SIG-M5 (cell line): ENCODE measurements at regions not wholly inside any gene's neighbourhood (a gene's known extent, or its start where the extent isn't known, plus 50 kb on each side); places are given as distances from the start of the nearest gene placed in this dataset.
"Not testable (repeated sequence)": the region's sequence is repeated elsewhere in the genome, so short reads cannot be mapped to it uniquely, and the experiment has no call there.

Experiments used
- DNase-seq: peaks from one replicate; lab custom pipeline; 2025; lab: John Stamatoyannopoulos, UW

DNA sequence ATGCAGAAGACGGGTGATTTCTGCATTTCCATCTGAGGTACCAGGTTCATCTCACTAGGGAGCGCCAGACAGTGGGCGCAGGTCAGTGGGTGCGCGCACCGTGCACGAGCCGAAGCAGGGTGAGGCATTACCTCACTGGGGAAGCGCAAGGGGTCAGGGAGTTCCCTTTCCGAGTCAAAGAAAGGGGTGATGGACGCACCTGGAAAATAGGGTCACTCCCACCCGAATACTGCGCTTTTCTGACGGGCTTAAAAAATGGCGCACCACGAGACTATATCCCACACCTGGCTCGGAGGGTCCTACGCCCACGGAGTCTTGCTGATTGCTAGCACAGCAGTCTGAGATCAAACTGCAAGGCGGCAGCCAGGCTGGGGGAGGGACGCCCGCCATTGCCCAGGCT is 1246.0 kb upstream of the PABPC4L start:
- DNase-seq: not testable (repeated sequence)

- no peak for DNase-seq
These were observed 1233.3 kb upstream of the PABPC4L start for GRCh38 chr4:135434936-135435335.

DNA sequence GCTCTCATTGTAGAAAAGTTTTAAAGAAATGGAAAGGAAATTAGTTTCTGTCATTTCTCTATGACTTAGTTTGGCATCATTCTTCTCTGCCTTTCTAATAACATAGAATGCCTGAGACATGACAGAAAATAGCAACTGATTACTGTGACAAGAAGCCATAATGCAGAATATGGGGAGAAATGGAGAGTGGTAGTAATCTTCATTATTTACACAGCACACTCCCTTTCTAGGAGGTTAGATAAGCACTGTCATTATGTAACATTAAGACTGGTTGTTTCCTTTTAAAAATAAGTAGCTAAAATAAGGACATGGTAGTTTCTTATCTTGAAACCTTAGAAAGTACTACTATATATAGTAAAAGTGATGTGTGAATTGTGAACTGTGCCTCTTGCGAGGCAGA is 1227.9 kb upstream of the PABPC4L start:
- no peak for DNase-seq

DNA sequence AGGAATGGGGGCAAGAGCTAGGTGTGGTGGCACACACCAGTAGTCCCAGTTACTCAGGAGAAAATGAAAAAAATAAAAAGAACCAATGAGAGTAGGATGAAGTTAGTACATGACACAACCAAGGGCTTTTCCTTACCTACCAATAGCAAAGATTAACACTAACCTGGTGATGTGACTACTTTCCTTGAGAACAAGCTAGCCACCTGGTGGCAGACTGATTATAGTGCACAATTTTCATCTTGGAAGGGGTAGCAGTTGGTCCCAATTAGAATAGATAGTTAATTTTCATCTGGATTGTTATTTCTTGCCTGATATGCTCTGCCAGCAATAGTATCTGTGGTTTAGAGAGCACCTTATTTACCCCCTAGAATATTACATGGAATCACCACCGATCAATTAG is 1216.8 kb upstream of the PABPC4L start:
- DNase-seq: no peak

- no peak for DNase-seq
These were observed 1210.6 kb upstream of the PABPC4L start for GRCh38 chr4:135412213-135412612.

DNA sequence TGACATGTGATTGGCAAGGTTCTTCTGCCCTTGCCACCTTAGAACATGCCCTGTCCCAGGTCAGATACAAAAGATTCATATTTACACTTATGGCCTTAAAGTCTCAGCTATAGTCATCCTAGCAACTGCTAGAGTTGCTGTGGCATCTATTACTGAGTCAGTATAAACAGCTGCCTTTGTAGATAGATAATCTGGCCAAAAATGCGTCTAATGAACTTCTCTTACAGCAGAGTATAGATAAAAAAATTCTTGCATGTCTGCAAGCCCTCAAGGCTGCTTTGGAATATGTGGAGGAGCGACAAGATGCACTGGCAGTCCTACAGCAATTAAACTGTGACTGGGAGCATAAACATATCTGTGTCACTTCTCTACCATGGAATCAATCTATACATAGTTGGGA is 1209.7 kb upstream of the PABPC4L start:
- no peak for DNase-seq

DNA sequence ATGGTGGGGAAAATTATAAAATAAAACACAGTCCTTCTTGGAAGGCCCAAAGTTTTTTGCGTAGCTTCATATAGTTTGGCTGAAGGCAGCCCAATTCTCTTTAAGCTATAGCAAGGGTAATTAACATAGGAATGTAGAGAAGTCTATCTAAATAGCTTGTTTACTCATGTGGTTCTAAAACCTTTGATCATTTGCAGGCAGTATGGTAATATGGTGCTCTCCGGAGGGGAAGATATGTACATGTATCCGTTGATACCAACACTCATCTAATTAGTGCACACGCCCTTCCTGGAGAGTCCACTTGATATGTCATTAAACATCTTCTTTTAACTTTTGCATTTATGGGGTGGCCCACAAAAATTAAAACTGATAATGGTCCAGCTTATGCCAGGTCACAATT is 1207.7 kb upstream of the PABPC4L start:
- DNase-seq: not testable (repeated sequence)

- DNase-seq: no peak
These were observed 1206.5 kb upstream of the PABPC4L start for GRCh38 chr4:135408109-135408508.

GRCh38 chr4:135406597-135406996 is 1205.0 kb upstream of the PABPC4L start:
- DNase-seq: not testable (repeated sequence)

- no peak for DNase-seq
These were observed 1184.4 kb upstream of the PABPC4L start for GRCh38 chr4:135385830-135386581.

DNA sequence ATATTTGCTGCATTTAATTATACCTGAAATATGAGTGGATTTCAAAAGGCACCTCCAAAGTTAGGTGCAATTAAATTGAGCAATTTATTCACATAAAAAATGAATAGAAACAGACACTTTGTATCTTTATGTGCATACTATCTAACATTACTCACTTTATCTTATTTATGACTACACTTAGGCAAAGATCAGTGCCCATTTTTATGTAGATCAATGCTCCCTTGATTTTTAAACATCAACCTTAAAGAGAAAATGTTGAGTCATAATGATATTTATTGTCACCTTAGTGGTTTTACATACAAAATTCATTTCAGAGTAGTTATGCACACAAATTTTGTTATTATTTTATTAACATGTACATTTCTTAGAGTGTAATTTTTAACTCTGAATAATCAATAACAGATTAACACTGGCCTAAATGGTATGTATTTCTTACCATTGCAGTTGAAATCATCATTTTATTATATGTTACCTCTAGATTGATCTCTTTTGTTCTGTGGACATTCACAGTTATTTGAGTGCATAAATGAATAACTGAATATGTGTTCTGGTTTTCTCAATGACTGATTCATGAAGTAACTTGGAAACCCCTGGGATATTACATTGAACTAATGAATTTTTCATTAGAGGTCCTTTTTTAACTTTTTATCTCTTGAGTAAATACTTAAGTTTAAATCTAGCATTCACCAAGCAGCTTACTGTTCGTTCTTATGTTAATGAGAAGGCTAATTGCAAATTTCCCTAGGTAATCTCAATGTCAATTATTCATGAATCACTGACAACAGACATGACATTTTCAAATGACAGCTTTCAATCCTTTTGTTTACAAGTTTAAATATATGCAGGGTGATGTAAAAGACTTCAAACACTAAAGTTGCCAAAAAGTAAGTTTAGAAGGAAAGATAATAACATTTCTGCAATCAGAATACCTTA is 1182.0 kb upstream of the PABPC4L start:
- DNase-seq: no peak

- no peak for DNase-seq
These were observed 1180.8 kb upstream of the PABPC4L start for GRCh38 chr4:135382280-135382959.

DNA sequence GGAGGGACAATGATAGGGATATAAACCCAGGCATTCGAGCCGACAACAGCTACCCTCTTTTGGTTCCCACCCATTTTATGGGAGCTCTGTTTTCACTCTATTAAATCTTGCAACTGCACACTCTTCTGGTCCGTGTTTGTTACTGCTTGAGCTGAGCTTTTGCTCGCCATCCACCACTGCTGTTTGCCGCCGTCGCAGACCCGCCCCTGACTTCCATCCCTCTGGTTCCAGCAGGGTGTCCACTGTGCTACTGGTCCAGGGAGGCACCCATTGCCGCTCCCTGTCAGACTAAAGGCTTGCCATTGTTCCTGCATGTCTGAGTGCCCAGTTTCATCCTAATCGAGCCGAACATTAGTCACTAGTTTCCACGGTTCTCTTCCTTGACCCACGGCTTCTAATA is 1170.5 kb upstream of the PABPC4L start:
- DNase-seq: no peak

- no peak for DNase-seq
These were observed 1169.5 kb upstream of the PABPC4L start for GRCh38 chr4:135371137-135371536.

DNA sequence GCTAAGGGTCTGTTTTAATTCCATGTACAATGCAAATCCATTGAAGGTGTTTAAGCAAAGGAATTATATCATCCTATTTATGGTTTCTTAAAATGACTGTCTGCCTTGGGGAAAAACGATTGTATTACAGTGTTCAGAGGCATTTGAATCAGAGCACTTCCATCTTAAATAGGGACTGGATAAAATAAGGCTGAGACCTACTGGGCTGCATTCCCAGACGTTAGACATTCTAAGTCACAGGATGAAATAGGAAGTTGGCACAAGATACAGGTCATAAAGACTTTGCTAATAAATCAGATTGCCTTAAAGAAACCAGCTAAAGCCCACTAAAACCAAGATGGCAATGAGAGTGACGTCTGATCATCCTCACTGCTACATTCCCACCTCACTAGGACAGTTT is 1167.2 kb upstream of the PABPC4L start:
- no peak for DNase-seq

- no peak for DNase-seq
These were observed 1163.5 kb upstream of the PABPC4L start for GRCh38 chr4:135365065-135365464.

DNA sequence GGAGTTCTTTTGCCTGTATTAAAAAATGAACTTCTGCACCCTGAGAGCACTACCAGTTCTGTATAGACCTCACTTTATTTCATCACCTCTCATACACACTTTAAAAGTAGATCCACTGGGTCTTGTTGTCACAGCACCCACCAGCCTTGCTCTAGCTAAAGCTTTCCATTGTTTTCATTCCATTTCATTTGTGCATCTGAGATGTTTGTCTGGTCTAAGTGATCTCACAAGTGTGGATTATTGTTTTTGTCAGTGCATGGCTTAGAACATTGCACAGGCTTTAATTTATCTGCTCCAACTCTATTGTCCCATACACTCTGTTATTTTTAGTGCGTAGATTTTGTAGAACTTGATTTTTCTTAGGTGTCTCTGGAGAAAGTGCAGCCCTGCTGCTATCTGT is 1157.5 kb upstream of the PABPC4L start:
- DNase-seq: no peak

DNA sequence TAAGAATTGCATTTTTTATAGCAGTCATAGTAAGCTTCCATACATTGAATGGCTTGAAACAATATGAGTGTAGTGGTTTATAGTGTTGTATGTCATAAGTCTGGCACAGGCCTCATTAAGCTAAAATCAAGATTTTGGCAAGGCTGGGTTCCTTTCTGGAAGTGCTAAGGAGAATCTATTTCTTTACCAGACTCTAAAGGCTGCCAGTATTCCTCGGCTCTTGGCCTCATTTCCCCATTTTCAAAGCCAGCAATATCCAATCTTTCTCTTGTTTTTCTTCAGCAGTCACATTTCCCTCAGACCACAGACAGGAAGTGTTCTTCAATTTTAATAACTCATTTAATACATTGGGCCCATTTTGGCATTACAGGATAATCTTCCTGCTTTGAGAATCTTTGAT is 1155.5 kb upstream of the PABPC4L start:
- DNase-seq: no peak

- no peak for DNase-seq
These were observed 1153.3 kb upstream of the PABPC4L start for GRCh38 chr4:135354876-135355275.

DNA sequence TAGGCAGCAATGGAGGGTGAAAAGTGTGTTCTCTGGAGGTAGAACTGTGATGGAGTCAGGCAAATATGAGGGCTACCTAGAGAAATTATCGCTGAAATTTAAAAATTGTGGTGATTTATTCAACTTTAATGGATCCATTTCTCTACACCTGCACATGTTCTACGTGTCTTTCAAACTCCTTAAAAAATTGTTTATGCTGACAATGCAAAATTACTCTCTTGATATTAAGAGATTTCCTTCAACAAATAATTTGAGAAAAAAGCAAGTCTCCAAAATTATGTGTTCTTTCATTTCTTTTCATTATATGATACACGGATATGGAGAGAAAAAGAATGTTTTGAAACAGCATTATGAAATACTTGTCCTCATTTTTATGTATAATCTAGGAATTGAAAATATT is 1151.4 kb upstream of the PABPC4L start:
- no peak for DNase-seq

DNA sequence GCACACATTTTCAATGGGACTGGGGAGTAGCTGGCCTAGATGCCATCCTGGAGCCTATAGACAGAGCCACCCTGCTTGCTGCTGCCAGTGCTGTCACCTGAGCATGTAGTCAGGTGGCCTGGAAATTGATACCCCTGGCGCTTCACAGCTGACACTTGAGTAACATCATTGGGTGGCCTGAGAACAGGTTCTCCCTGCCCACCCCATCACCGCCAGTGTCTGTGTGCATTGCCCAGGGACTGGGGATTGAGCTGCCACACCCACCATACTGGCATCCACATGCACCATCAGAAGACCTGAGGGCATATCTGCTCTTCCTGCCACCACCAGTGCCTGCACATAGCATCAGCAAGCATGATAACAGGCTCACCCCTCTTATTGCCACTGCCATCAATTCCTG is 1142.9 kb upstream of the PABPC4L start:
- DNase-seq: no peak

GRCh38 chr4:135338181-135338580 is 1136.6 kb upstream of the PABPC4L start:
- DNase-seq: no peak

- no peak for DNase-seq
These were observed 1123.7 kb upstream of the PABPC4L start for GRCh38 chr4:135325264-135325663.
